ENCODE measurements at regions not wholly inside any gene's neighbourhood (a gene's known extent, or its start where the extent isn't known, plus 50 kb on each side); places are given as distances from the start of the nearest gene placed in this dataset.
A peak's percentile ranks its signal among the peaks of the same experiment; 100 is the strongest.

DNA sequence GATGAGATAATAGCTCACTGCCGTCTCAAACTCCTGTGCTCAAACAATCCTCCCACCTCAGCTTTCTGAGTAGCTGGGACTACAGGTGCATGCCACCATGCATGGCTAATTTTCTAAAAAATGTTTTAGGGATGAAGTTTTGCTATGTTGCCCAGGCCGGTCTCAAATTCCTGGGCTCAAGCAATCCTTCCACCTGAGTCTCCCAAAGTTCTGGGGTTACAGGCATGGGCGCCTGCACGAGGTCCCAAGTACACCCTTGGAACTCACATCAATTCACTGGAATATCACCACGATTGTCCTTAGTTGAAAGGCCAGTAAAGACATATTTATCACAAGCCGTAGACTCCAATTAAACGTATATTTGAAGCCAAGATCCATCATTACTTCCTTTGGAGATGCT is 184.6 kb downstream of the IRX1 start (continued):
- TF ChIP-seq ZNF561 (tag by site-specific recombination; IDR thresholded peaks at IDR 0.05; ENCODE audit: borderline replicate concordance) (no peak), REPIN1 (tag by site-specific recombination; IDR thresholded peaks at IDR 0.05; ENCODE audit: low read depth) (no peak), ZNF350 (tag by site-specific recombination; IDR thresholded peaks at IDR 0.05) (no peak), ZSCAN30 (tag by site-specific recombination; IDR thresholded peaks at IDR 0.05) (no peak), ZNF184 (tag by site-specific recombination; IDR thresholded peaks at IDR 0.05) (no peak), TCF7L2 (IDR thresholded peaks at IDR 0.05; ENCODE audit: borderline replicate concordance, low read depth, low read length) (no peak), ZNF404 (tag by site-specific recombination; IDR thresholded peaks at IDR 0.05) (no peak)
- TF ChIP-seq, protein P1, sequence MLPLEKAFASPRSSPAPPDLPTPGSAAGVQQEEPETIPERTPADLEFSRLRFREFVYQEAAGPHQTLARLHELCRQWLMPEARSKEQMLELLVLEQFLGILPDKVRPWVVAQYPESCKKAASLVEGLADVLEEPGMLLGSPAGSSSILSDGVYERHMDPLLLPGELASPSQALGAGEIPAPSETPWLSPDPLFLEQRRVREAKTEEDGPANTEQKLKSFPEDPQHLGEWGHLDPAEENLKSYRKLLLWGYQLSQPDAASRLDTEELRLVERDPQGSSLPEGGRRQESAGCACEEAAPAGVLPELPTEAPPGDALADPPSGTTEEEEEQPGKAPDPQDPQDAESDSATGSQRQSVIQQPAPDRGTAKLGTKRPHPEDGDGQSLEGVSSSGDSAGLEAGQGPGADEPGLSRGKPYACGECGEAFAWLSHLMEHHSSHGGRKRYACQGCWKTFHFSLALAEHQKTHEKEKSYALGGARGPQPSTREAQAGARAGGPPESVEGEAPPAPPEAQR (tag by site-specific recombination; IDR thresholded peaks at IDR 0.05) = no peak

DNA sequence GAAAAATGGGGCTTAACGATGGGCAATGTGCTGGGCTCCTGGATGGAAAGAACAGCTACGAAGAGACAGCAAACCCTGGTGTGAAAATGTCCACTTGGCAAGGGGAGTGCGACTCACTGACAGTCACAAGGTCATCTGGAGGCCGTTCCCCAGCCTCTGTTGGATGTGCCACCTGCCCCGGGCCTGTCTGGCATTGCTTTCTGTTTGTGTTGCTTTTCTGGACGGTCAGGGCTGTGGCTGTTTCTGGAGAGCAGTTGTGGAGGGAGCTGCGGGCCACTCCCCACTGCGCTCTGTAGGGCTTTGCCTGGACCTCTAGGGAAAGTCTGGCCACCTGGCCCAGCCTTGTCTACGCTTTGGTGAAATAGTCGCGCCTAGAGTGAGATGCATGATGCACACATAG is 185.3 kb downstream of the IRX1 start:
- Histone ChIP-seq H3K4me3 (ENCODE audit: low read depth, low read length) (no peak overlapping the region), H3K9me3 (ENCODE audit: control insufficient read depth, insufficient read depth, low read depth, low read length) (no peaks in the 10 kb centered on the region), H3K36me3 (ENCODE audit: control insufficient read depth in 2 of 2, insufficient read depth in 1 of 2, low read length in 2 of 2) (no peaks in the 10 kb centered on the region), H3K4me1 (ENCODE audit: control insufficient read depth, insufficient read depth, low read length) (no peaks in the 10 kb centered on the region), H3K27ac (ENCODE audit: extremely low read depth, low read depth, low read length) (no peak overlapping the region)
- CTCF ChIA-PET = interaction anchor here (0.8 kb wide), 1 partner anchor 91 kb away, joined by 8 read pairs; no protein-coding TSS in a partner anchor
- TF ChIP-seq ZNF184 (tag by site-specific recombination; IDR thresholded peaks at IDR 0.05) = no peak
- TF ChIP-seq ZBTB1 (tag by site-specific recombination; IDR thresholded peaks at IDR 0.05) = no peak
- TF ChIP-seq SCRT2 (tag by site-specific recombination; IDR thresholded peaks at IDR 0.05) = no peak
- no peak for TF ChIP-seq PRDM4 (tag by site-specific recombination; IDR thresholded peaks at IDR 0.05)
- no peak for TF ChIP-seq ZNF521 (tag by site-specific recombination; IDR thresholded peaks at IDR 0.05)
- TF ChIP-seq BCL11B (tag by site-specific recombination; IDR thresholded peaks at IDR 0.05; ENCODE audit: low read depth) = no peak
- no peak for TF ChIP-seq ZNF555 (tag by site-specific recombination; conservative IDR thresholded peaks at IDR 0.05)
- no peak for TF ChIP-seq ZNF626 (tag by site-specific recombination; IDR thresholded peaks at IDR 0.05)
- no peak for TF ChIP-seq ZFP69B (tag by site-specific recombination; IDR thresholded peaks at IDR 0.05)
- POLR2A ChIA-PET = no interaction called here

GRCh38 chr5:3784854-3785253 is 189.2 kb downstream of the IRX1 start:
- CTCF ChIA-PET = no interaction called here

More at GRCh38 chr5:3784854-3785253, 189.2 kb downstream of the IRX1 start:
- Histone ChIP-seq H3K9me3 (ENCODE audit: control insufficient read depth, insufficient read depth, low read depth, low read length) (no peaks in the 10 kb centered on the region), H3K4me3 (ENCODE audit: low read depth, low read length) (no peak overlapping the region), H3K36me3 (ENCODE audit: control insufficient read depth in 2 of 2, insufficient read depth in 1 of 2, low read length in 2 of 2) (no peaks in the 10 kb centered on the region), H3K4me1 (ENCODE audit: control insufficient read depth, insufficient read depth, low read length) (no peaks in the 10 kb centered on the region), H3K27ac (ENCODE audit: extremely low read depth, low read depth, low read length) (no peak overlapping the region)
- POLR2A ChIA-PET = no interaction called here
- TF ChIP-seq ZNF266 (tag by site-specific recombination; IDR thresholded peaks at IDR 0.05; ENCODE audit: low read depth) (no peak), ZFHX2 (tag by site-specific recombination; conservative IDR thresholded peaks at IDR 0.05) (peak; percentile 58), ZNF132 (tag by site-specific recombination; IDR thresholded peaks at IDR 0.05; ENCODE audit: borderline replicate concordance) (no peak), EGR2 (tag by site-specific recombination; IDR thresholded peaks at IDR 0.05; ENCODE audit: low read depth) (peak; percentile 78), ZNF138 (tag by site-specific recombination; IDR thresholded peaks at IDR 0.05; ENCODE audit: borderline replicate concordance) (no peak), ZNF366 (tag by site-specific recombination; conservative IDR thresholded peaks at IDR 0.05) (no peak), ZNF16 (tag by site-specific recombination; IDR thresholded peaks at IDR 0.05; ENCODE audit: low read depth) (no peak), IKZF3 (tag by site-specific recombination; IDR thresholded peaks at IDR 0.05) (no peak)
- TF ChIP-seq, protein P2, sequence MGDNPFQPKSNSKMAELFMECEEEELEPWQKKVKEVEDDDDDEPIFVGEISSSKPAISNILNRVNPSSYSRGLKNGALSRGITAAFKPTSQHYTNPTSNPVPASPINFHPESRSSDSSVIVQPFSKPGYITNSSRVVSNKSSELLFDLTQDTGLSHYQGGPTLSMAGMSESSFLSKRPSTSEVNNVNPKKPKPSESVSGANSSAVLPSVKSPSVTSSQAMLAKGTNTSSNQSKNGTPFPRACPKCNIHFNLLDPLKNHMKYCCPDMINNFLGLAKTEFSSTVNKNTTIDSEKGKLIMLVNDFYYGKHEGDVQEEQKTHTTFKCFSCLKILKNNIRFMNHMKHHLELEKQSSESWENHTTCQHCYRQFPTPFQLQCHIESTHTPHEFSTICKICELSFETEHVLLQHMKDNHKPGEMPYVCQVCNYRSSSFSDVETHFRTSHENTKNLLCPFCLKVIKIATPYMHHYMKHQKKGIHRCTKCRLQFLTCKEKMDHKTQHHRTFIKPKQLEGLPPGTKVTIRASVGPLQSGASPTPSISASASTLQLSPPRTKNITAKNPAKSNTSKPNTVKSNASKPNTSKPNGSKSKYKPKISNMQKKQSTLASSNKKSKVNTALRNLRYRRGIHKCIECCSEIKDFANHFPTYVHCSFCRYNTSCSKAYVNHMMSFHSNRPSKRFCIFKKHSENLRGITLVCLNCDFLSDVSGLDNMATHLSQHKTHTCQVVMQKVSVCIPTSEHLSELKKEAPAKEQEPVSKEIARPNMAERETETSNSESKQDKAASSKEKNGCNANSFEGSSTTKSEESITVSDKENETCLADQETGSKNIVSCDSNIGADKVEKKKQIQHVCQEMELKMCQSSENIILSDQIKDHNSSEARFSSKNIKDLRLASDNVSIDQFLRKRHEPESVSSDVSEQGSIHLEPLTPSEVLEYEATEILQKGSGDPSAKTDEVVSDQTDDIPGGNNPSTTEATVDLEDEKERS (tag by site-specific recombination; IDR thresholded peaks at IDR 0.05) = no peak
